DMS79 (cell line): ENCODE measurements at regions not wholly inside any gene's neighbourhood (a gene's known extent, or its start where the extent isn't known, plus 50 kb on each side); places are given as distances from the start of the nearest gene placed in this dataset.
"Not testable (repeated sequence)": the region's sequence is repeated elsewhere in the genome, so short reads cannot be mapped to it uniquely, and the experiment has no call there.

Source experiments
- DNase-seq: peaks from one replicate; lab custom pipeline; 2025; lab: John Stamatoyannopoulos, UW

DNA sequence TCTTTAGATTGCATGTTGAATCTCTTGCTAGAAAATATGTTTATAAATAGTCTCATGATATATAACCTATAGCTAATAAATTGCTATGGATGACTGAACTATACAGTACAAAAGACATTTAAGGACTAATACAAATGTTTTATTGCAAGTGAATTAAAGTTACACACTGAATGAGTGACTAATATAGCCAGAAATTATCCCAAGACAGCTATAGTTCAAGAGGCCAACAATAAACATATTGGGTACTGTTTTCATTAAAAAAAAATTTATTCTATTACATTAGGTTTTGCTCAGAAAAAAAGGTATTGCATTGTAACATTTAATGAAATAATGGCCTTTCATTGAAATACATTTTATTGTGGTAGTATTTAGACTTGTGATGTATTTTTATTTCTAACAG is 819.1 kb downstream of the TRIML1 start:
- DNase-seq, result no peak

DNA sequence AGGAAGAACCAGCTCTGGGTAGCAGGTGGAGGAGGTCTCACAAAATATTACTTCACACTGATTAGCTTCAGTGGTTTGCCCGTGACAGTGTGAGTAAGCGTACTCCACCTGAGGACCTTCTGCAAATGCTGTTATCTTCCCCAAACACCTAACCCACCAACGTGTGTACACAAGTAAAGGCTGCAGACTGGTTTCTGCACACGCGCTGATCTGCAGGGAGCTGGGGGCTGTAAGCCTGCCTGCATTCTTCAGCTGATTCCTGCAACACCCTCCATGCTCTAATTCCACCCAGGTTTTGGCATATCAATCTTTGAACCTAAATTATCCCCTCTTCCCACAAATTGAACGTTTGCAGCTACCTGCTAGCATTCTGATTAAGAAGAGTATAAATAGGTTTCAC is 820.2 kb downstream of the TRIML1 start:
- DNase-seq, result no peak

DNA sequence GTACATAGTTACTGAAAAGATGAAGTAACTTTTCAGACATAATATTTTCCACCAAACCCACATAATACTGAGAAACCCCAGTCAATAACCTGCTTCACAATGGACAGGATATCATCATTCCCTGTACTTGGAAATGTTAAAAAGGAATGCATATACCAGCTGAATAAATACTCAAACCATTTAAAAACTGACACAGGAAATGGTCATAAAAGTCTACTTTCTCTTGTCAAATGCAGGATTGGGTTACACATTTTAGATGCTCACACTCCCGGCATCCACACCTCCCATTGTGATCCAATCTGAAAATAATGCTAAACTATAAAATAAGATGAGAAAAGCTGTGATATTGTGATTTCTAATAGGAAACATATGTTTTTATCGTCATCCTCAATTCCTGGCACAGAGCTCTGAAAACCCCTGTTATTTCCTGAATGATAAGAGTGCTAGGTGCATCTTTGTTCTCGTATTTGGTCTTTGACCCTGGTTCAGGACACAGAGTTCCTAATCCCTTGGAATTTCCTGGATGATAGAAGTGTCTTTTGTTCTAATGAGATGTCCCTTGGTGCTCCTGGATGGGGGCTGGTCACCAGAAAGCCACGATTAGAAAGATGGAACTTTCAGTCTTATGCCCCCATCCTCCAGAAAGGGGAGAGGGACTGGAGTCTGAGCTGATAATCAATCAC is 821.3 kb downstream of the TRIML1 start:
- DNase-seq, result no peak

DNA sequence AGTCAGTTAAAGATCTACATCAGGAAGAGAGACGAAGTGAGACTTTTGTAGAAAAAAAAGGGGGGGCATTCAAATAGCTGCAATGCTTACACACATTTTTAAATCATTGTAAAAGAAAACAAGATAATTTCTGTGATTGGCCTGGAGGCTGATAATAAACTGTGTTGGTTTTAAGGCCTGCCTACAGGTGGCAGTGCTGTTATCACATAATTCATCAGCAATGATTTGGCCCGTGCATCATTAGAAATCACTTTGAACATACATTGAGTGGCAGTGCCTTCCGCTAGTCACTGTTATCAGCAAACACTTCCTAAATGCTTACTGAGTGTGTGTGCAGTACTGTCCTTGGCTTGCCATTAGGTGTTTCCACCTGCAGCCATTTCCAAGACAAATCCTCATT is 831.9 kb downstream of the TRIML1 start:
- DNase-seq, result no peak

GRCh38 chr4:188975271-188975670 is 836.0 kb downstream of the TRIML1 start:
- no peak for DNase-seq

DNA sequence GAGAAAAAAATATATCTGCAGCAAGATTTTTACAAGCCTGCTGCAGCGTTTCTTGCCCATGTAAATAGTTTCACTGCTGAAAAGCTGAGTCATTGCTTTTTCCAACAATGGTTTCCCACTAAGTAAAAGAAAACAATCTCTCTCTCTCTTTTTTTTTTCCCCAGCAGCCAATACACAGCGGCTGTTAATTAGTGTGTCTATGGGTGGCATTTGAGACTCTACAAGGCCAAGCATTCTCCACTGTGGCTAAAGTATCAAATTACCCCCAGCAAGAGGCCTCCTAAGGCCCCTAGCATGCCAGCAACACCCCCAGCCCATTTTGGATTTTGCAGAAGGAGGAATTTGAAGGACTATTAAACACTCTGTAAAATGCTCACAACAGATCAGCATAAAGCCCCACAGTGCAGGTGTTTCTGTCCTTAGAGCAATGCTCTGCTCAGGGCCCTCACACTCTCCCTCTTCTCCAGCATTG is 837.4 kb downstream of the TRIML1 start:
- no peak for DNase-seq

GRCh38 chr4:188977232-188977631 is 838.0 kb downstream of the TRIML1 start:
- not testable (repeated sequence) for DNase-seq

GRCh38 chr4:188984518-188984917 is 845.3 kb downstream of the TRIML1 start:
- DNase-seq, result no peak

DNA sequence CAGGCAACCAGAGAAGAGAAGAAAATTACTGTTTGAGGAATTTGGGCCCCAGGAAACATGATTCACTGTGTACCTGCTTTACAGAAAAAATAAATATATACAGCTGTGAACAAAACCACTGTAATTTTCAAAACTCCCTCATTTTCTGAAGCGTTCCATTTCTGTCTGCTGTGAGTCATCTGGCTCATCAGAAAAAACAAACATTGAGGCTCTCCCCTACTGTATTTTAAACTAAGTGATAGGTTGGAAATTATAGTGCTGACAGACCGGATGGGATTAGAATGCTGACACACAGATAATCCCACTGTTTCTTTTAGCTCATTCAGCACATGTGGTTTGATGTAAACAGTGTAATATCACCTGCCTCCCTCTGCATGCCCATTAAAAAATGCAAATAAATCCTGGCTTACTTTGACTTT is 847.0 kb downstream of the TRIML1 start:
- no peak for DNase-seq

- no peak for DNase-seq
Measured at GRCh38 chr4:188987011-188987410, 847.8 kb downstream of the TRIML1 start.

DNA sequence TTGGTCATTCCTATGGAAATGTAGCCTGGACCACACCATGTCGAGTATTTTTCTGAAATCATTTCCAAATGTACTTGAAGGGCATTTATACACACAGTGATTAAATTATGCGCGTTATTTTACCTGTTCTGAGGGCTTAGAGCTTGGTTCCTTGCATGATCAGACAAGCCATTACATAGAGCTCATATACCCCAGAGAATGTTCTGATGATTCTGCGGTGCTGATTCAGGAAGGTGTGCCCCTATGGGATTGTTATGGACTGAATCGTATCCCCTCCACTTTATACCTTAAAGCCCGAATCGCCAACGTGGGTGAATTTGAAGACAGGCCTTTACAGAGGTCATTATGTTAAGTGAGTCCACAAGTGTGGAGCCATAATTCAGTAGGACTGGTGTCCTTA is 848.9 kb downstream of the TRIML1 start:
- no peak for DNase-seq

DNA sequence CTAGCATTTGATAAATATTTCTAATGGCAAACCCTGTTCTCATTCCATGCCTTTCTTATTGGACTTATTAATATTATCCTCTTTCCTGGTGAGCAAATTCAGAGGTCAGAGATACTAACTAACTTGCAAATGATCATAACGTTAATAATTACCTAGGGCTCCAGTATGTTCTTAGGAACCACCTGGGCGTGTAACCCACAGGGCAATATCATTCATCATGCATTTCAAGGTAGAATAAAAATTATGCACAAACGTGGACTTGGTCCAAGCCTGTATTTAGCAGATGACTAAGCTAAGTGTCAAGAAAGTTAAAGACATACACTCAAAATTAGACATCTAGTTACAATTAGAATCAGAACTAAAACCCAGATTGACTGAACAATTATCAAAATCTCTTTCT is 850.1 kb downstream of the TRIML1 start:
- no peak for DNase-seq

- DNase-seq, result no peak
Measured at GRCh38 chr4:188992706-188993105, 853.5 kb downstream of the TRIML1 start.

DNA sequence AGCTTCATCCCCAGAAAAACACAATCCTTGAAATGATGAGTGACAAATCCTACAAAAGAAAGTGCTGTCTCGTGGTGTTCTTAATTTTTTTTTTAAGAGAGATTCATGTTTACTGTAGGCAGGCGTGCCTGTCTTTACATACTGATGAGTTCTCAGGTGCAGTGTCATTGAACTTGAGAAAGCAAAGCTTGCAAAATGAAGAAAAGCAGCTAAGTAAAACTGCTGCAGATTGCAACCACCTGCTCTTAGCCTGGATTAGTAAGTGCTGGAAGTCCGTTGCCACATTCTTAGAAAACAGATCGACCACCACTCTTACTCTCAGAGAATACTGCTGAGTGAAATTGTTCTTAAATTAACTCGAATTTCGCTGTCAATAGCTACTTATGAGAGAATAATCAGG is 854.6 kb downstream of the TRIML1 start:
- DNase-seq, result no peak

- no peak for DNase-seq
Measured at GRCh38 chr4:189001283-189001970, 862.2 kb downstream of the TRIML1 start.

GRCh38 chr4:189001971-189002450 is 862.8 kb downstream of the TRIML1 start:
- no peak for DNase-seq

GRCh38 chr4:189002475-189002874 is 863.2 kb downstream of the TRIML1 start:
- no peak for DNase-seq

DNA sequence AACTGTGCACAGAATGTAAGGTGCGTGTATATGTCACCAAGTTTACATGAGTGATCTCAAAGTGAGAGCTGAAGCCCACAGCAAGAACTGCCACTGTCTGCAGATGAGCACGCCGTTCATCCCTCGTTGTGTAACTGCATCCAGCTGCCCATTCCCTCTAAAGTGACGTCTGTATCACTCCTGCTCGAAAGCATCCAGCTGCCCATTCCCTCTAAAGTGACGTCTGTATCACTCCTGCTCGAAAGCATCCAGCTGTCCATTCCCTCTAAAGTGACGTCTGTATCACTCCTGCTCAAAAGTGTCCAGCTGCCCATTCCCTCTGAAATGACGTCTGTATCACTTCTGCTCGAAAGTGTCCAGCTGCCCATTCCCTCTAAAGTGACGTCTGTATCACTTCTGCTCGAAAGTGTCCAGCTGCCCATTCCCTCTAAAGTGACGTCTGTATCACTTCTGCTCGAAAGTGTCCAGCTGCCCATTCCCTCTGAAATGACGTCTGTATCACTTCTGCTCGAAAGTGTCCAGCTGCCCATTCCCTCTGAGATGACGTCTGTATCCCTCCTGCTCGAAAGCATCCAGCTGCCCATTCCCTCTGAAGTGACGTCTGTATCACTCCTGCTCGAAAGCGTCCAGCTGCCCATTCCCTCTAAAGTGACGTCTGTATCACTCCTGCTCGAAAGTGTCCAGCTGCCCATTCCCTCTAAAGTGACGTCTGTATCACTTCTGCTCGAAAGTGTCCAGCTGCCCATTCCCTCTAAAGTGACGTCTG is 871.4 kb downstream of the TRIML1 start:
- not testable (repeated sequence) for DNase-seq

GRCh38 chr4:189021831-189022230 is 882.6 kb downstream of the TRIML1 start:
- no peak for DNase-seq

- no peak for DNase-seq
Measured at GRCh38 chr4:189022440-189023035, 883.3 kb downstream of the TRIML1 start.

GRCh38 chr4:189029976-189030504 is 890.8 kb downstream of the TRIML1 start:
- DNase-seq, result no peak
